ENCODE measurements at regions not wholly inside any gene's neighbourhood (a gene's known extent, or its start where the extent isn't known, plus 50 kb on each side); places are given as distances from the start of the nearest gene placed in this dataset.

- no peak for DNase-seq (ENCODE audit: low read depth)
These were observed 183.8 kb downstream of the SNX19 start for GRCh38 chr11:130732476-130732875.

DNA sequence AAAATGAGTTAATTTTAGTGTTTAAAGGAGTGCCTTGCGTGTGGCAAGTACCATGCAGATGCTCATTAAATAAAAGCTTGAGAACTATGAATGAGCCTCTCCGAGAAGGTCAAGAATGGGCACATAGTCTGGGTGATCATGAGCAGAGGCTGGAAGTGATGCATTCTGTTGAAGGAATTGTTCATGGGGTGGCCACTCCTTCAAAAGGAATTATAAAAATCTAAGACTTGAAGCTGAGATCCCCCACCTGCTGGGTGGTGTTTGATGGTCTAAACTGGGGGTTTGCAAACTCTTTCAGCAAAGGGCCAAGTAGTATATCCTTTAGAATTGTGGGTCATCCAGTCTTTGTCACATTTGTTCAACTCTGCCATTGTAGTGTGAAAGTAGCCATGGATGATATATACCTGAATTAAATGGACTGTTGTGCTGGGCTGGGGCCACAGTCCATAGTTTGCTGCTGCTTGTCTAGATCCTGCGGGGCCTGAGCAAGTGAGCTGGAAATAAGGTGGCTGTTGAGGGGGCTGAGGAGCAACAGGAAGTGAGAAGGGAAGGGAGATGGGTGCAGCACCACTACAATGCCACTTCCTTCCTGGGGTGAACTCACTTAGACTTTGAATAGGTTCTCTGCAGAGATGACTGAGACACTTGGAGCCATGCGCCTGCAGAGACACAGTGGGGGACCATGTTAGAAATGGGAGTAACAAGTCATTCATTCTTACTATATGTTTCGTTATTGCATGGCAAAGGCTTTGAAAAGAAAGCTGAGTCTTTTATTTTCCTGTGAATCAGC is 179.0 kb downstream of the SNX19 start:
- DNase-seq (ENCODE audit: low read depth), result no peak

DNA sequence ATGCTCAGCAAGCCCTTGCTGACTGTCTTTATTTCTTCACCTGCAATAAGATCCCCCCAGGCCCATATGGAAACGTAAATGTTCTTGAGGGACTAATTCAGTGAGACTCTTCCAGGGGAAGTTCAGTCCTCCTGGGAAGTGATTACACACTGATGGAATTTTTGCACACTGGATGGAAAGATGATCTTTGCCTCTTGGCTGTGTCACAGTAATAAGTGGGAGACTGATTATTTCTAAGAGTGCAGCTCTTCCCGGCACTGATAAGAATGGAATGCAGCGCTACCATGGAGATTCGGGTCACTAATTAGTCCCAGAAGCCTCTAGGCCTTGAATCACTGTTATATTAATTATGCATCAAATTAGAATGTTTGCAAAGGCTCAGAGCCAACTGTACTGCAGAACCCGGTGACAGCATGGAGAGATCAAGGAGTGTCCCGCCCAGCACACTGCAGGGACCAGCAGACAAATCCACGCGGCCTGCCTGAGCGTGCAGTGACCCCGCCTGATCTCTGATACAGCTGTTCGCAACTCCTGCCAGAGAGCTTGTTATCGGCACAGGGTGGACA is 178.3 kb downstream of the SNX19 start:
- DNase-seq (ENCODE audit: low read depth), result no peak

GRCh38 chr11:130738611-130739010 is 177.7 kb downstream of the SNX19 start:
- no peak for DNase-seq (ENCODE audit: low read depth)

GRCh38 chr11:130740819-130741218 is 175.5 kb downstream of the SNX19 start:
- DNase-seq (ENCODE audit: low read depth), result no peak

- no peak for DNase-seq (ENCODE audit: low read depth)
These were observed 171.5 kb downstream of the SNX19 start for GRCh38 chr11:130744794-130745193.

DNA sequence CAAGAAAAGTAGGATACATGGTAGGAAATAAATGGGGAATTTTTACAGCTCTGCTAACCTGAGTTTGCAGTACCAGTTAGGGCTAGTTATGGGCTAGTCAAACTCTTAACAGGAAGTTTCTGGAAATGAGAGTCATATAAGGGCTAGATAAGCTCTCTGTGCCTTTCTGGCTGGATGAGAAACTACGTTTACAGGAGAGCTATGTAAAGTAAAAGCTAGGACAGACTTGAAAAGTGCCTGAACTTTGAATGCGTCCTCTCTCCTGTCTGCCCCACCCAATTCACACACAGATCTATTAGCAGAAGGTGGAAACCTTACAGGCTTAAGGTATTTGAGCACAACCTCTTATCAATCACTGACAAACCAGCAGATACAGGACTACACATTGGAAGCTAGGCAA is 167.1 kb downstream of the SNX19 start:
- DNase-seq (ENCODE audit: low read depth), result no peak

DNA sequence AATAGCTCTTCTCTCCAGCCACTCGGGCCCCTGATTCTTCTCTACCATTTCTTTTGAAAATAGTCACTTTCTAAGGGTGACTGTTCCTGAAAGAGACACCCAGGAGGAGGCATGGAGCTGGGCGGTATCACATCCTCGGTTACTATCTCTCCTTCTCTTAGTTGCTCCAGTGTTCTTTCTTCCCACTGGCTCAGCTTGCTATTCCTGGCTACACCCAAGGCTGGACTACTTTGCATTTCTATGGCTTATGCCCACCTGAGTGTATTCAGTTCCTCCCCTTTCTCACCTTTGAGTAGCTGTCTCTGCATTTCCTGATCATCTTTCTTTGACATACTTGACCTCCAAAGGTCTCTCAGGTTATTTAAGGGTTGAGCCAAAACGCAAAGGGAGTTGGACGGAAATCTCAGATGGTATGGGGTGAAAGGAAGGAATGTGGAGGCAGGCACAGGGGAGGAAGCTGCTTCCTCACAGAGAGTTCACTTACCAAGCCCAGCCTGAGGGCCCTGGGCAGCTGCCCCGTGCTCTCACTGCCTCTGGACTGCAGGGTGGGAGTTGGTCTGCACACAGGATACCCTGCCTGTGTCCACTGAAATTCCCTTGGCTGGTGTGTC is 155.7 kb downstream of the SNX19 start:
- DNase-seq (ENCODE audit: low read depth), result no peak

- no peak for DNase-seq (ENCODE audit: low read depth)
These were observed 154.6 kb downstream of the SNX19 start for GRCh38 chr11:130761560-130762220.

GRCh38 chr11:130762638-130763037 is 153.6 kb downstream of the SNX19 start:
- no peak for DNase-seq (ENCODE audit: low read depth)

- DNase-seq (ENCODE audit: low read depth), result no peak
These were observed 152.9 kb downstream of the SNX19 start for GRCh38 chr11:130763087-130763980.

GRCh38 chr11:130765406-130765805 is 150.9 kb downstream of the SNX19 start:
- no peak for DNase-seq (ENCODE audit: low read depth)

DNA sequence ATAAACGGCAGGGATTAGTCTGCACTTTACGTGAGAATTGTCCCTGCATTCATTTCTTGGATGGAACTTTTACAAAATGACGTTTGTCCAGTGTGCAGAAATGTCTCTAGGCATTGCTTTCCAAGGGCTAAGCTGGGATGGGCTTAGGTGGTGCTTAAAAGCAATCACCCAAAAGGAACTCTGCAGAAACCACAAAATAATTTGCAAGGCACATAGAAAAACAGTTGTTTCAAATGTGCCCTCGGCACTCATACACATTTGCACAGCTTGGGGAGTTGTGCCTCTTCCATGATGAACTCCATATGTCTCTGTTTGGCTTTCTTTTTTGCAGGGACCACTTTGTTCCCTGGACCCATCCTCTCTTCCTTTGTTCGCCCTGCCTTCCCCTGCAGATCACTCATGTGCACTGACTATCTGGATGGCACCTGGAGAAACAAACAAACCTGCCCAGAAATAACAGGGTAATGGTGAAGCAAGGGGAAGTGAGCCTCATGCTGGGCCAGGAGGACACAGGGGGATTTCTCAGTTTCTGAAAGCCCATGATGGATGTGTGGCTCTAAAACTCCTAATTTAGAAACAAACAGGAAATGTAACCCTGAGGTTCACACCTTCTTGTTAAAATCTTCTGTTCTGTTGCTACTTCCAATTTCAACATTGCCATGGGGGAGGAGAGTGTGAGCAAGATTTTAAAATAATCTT is 150.2 kb downstream of the SNX19 start:
- DNase-seq (ENCODE audit: low read depth), result no peak

DNA sequence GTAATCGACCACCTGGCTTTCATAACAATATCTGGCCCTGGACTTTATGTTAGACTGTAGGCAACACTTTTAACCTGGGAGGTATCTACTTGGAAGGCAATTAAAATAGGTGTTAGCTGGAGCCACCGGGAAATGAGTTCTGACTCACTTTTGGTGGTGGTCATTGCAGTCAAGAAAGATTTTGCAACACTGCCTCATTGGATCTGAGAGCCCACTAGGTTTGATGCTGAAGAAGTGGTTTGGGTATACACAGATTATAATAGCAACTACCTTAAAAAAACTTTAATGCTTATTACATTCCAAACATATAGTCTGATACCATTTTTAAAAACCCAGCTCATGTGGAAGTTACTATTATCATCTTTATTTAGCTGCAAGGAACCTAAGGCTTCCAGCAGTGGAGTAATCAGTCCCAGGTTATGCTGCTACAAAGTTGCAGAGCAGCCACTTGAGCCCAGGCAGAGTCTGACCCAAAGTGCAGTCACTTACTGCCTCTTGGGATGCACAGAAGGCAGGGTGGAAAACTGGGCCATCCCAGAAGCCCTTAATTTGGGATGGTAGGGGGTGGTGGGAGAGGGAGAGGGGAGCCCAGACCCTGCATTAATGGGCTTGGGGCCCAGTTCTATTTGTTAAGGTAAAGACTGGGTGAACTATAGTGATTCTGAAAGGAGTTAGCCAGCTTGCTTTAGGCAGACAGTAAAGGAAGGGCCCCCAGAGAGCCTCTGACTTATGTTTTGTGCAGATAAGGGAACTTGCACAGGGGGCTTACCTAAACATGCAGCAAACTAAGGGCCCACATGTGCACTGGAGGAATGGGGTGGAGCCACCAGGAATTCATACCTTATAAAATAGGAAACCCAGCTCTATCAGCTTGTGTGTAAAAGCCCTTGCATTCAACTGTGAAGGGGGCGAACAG is 149.4 kb downstream of the SNX19 start:
- DNase-seq (ENCODE audit: low read depth), result no peak

DNA sequence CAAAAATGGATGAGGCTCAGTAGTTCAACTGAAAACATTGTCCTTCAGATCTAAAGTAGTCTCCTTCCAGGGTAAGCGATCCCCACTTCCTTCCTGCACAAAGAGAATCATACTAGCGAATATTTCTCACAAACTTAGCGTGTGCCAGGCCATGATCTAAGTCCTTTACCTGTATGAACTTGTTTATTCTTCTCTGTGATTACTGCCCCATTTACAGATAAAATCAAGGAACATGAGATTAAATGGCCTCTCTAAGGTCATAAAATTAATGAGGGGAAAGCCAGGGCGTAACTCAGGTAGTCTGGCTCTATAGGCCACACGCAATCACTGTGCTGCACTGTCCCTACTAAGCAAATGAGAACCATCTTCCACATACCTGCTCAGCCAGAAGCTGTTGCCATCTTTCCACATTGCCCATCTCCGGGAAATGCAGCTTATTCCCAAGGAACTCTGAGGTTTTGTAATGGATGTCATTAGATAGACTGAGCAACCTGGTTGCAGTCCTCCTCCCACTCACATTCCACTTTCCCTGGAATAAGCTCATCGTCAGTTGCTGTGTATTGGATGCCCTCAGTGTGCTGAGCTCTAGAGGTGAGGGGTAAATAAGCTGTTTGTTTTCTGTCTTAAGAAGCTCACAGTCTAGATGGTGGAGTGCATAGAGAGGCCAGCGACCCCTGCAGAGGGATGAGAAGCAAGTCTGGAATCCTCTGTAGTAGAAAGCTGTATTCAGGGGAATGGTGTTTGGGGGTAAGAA is 146.3 kb downstream of the SNX19 start:
- DNase-seq (ENCODE audit: low read depth), result no peak

GRCh38 chr11:130771708-130772107 is 144.6 kb downstream of the SNX19 start:
- no peak for DNase-seq (ENCODE audit: low read depth)

- DNase-seq (ENCODE audit: low read depth), result no peak
These were observed 143.7 kb downstream of the SNX19 start for GRCh38 chr11:130772266-130773227.

- DNase-seq (ENCODE audit: low read depth), result no peak
These were observed 142.9 kb downstream of the SNX19 start for GRCh38 chr11:130773244-130773820.
